Stimulated activated naive CD8-positive, alpha-beta T cell treated with anti-CD3 and anti-CD28 coated beads, Interleukin-15, Interleukin-2, amounts not matched to agents 100 ng/mL and 50 ng/mL, for 24 hours (primary cell): ENCODE measurements at regions not wholly inside any gene's neighbourhood (a gene's known extent, or its start where the extent isn't known, plus 50 kb on each side); places are given as distances from the start of the nearest gene placed in this dataset.

ENCODE experiments used
- H3K27ac Mint-ChIP-seq: one replicate; pipeline ENCODE4 v1.8.0; 2021; ENCODE audit warnings: mild to moderate bottlenecking, mixed read lengths
- H3K27me3 Mint-ChIP-seq: one replicate; pipeline ENCODE4 v1.8.0; 2021; ENCODE audit warnings: mixed read lengths
- H3K36me3 Mint-ChIP-seq: one replicate; pipeline ENCODE4 v1.8.0; 2021; ENCODE audit warnings: low read depth, mixed read lengths
- H3K4me1 Mint-ChIP-seq: one replicate; pipeline ENCODE4 v1.8.0; 2021; ENCODE audit warnings: low read depth, mixed read lengths
- H3K4me3 Mint-ChIP-seq: one replicate; pipeline ENCODE4 v1.8.0; 2021; ENCODE audit warnings: mild to moderate bottlenecking, mixed read lengths
- H3K9me3 Mint-ChIP-seq: one replicate; pipeline ENCODE4 v1.8.0; 2021; ENCODE audit warnings: mixed read lengths

- Mint-ChIP-seq H3K36me3 (no peaks in the 10 kb centered on the region), H3K27me3 (no peaks in the 10 kb centered on the region), H3K9me3 (peaks cover 4% of the 10 kb centered on the region), H3K4me1 (no peaks in the 10 kb centered on the region), H3K4me3 (no peak overlapping the region), H3K27ac (no peak overlapping the region)
Measured at GRCh38 chr1:188043536-188044245, 1214.9 kb downstream of the PLA2G4A start.

- no peak overlapping the region for H3K27ac Mint-ChIP-seq
- H3K9me3 Mint-ChIP-seq: peaks cover 7% of the 10 kb centered on the region
- no peaks in the 10 kb centered on the region for H3K27me3 Mint-ChIP-seq
- no peaks in the 10 kb centered on the region for H3K4me1 Mint-ChIP-seq
- H3K36me3 Mint-ChIP-seq: no peaks in the 10 kb centered on the region
- H3K4me3 Mint-ChIP-seq: no peak overlapping the region
Measured at GRCh38 chr1:188050250-188050649, 1221.5 kb downstream of the PLA2G4A start.

GRCh38 chr1:188056011-188056410 lies 1227.3 kb downstream of the PLA2G4A start:
- H3K36me3 Mint-ChIP-seq: no peaks in the 10 kb centered on the region
- H3K27me3 Mint-ChIP-seq: no peaks in the 10 kb centered on the region
- no peak overlapping the region for H3K4me3 Mint-ChIP-seq
- no peaks in the 10 kb centered on the region for H3K4me1 Mint-ChIP-seq
- peaks cover 21% of the 10 kb centered on the region for H3K9me3 Mint-ChIP-seq
- H3K27ac Mint-ChIP-seq: no peak overlapping the region

GRCh38 chr1:188058801-188059200 lies 1230.1 kb downstream of the PLA2G4A start:
- H3K9me3 Mint-ChIP-seq: peaks cover 28% of the 10 kb centered on the region

DNA sequence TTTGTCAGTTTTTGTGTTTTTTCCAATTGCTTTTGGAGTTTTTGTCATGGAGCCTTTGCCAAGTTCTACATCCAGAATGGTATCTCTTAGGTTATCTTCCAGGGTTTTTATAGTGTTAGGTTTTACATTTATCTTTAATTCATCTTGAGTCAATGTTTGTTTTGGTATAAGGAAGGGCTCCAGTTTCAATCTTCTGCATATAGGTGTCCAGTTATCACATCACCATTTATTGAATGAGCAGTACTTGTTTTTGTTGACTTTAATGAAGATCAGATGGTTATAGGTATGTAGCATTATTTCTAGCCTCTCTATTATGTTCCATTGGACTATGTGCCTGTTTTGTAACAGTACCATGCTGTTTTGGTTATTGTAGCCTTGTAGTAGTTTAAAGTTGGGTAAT lies 1233.1 kb downstream of the PLA2G4A start:
- Mint-ChIP-seq H3K9me3 (peaks cover 37% of the 10 kb centered on the region), H3K4me3 (no peak overlapping the region), H3K27me3 (no peaks in the 10 kb centered on the region), H3K4me1 (no peaks in the 10 kb centered on the region), H3K27ac (no peak overlapping the region), H3K36me3 (no peaks in the 10 kb centered on the region)

More at GRCh38 chr1:188058801-188059200, 1230.1 kb downstream of the PLA2G4A start:
- Mint-ChIP-seq H3K4me3 (no peak overlapping the region), H3K27me3 (no peaks in the 10 kb centered on the region), H3K27ac (no peak overlapping the region), H3K36me3 (no peaks in the 10 kb centered on the region), H3K4me1 (no peaks in the 10 kb centered on the region)

DNA sequence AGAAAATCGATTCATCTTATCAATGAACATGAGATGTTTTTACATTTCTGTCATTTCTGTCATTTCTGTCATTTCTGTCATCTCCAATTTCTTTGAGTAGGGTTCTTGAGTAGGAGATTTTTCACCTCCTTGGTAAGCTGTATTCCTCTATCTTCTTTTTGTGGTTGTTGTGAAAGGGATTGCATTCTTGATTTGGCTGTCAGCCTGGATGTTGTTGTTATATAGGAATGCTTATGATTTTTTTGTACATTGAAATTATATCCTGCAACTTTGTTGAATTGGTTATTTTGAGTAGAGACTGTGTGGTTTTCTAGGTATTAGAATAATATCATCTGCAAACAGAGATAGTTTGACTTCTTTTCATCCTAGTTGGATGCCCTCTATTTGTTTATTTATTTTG lies 1233.7 kb downstream of the PLA2G4A start:
- Mint-ChIP-seq H3K36me3 (no peaks in the 10 kb centered on the region), H3K27me3 (no peaks in the 10 kb centered on the region), H3K9me3 (peaks cover 34% of the 10 kb centered on the region), H3K27ac (no peak overlapping the region), H3K4me1 (no peaks in the 10 kb centered on the region), H3K4me3 (no peak overlapping the region)

- H3K4me1 Mint-ChIP-seq: no peaks in the 10 kb centered on the region
- H3K4me3 Mint-ChIP-seq: no peak overlapping the region
- H3K27me3 Mint-ChIP-seq: no peaks in the 10 kb centered on the region
- H3K27ac Mint-ChIP-seq: no peak overlapping the region
- peaks cover 35% of the 10 kb centered on the region for H3K9me3 Mint-ChIP-seq
- no peaks in the 10 kb centered on the region for H3K36me3 Mint-ChIP-seq
Measured at GRCh38 chr1:188065917-188066316, 1237.2 kb downstream of the PLA2G4A start.

GRCh38 chr1:188070848-188071247 lies 1242.1 kb downstream of the PLA2G4A start:
- H3K4me3 Mint-ChIP-seq: no peak overlapping the region
- peaks cover 31% of the 10 kb centered on the region for H3K9me3 Mint-ChIP-seq
- no peak overlapping the region for H3K27ac Mint-ChIP-seq
- H3K4me1 Mint-ChIP-seq: no peaks in the 10 kb centered on the region
- no peaks in the 10 kb centered on the region for H3K36me3 Mint-ChIP-seq
- no peaks in the 10 kb centered on the region for H3K27me3 Mint-ChIP-seq

GRCh38 chr1:188089015-188089414 lies 1260.3 kb downstream of the PLA2G4A start:
- no peaks in the 10 kb centered on the region for H3K4me1 Mint-ChIP-seq
- H3K4me3 Mint-ChIP-seq: no peak overlapping the region
- H3K9me3 Mint-ChIP-seq: peaks cover 11% of the 10 kb centered on the region
- H3K27me3 Mint-ChIP-seq: no peaks in the 10 kb centered on the region
- no peak overlapping the region for H3K27ac Mint-ChIP-seq
- no peaks in the 10 kb centered on the region for H3K36me3 Mint-ChIP-seq

- H3K4me3 Mint-ChIP-seq: no peak overlapping the region
- peaks cover 11% of the 10 kb centered on the region for H3K9me3 Mint-ChIP-seq
- H3K27me3 Mint-ChIP-seq: no peaks in the 10 kb centered on the region
- no peaks in the 10 kb centered on the region for H3K36me3 Mint-ChIP-seq
- H3K4me1 Mint-ChIP-seq: no peaks in the 10 kb centered on the region
- H3K27ac Mint-ChIP-seq: no peak overlapping the region
Measured at GRCh38 chr1:188089461-188089860, 1260.7 kb downstream of the PLA2G4A start.

GRCh38 chr1:188096521-188096920 lies 1267.8 kb downstream of the PLA2G4A start:
- no peaks in the 10 kb centered on the region for H3K36me3 Mint-ChIP-seq
- H3K4me1 Mint-ChIP-seq: no peaks in the 10 kb centered on the region
- H3K27me3 Mint-ChIP-seq: no peaks in the 10 kb centered on the region
- no peak overlapping the region for H3K27ac Mint-ChIP-seq
- H3K9me3 Mint-ChIP-seq: peaks cover 3% of the 10 kb centered on the region
- H3K4me3 Mint-ChIP-seq: no peak overlapping the region

GRCh38 chr1:188117436-188117835 lies 1288.7 kb downstream of the PLA2G4A start:
- Mint-ChIP-seq H3K4me1 (no peaks in the 10 kb centered on the region), H3K27ac (no peak overlapping the region), H3K27me3 (no peaks in the 10 kb centered on the region), H3K36me3 (no peaks in the 10 kb centered on the region), H3K4me3 (no peak overlapping the region), H3K9me3 (no peaks in the 10 kb centered on the region)

GRCh38 chr1:188122646-188123045 lies 1293.9 kb downstream of the PLA2G4A start:
- no peaks in the 10 kb centered on the region for H3K27me3 Mint-ChIP-seq
- no peak overlapping the region for H3K4me3 Mint-ChIP-seq
- no peaks in the 10 kb centered on the region for H3K9me3 Mint-ChIP-seq
- no peaks in the 10 kb centered on the region for H3K36me3 Mint-ChIP-seq
- no peaks in the 10 kb centered on the region for H3K4me1 Mint-ChIP-seq
- no peak overlapping the region for H3K27ac Mint-ChIP-seq

DNA sequence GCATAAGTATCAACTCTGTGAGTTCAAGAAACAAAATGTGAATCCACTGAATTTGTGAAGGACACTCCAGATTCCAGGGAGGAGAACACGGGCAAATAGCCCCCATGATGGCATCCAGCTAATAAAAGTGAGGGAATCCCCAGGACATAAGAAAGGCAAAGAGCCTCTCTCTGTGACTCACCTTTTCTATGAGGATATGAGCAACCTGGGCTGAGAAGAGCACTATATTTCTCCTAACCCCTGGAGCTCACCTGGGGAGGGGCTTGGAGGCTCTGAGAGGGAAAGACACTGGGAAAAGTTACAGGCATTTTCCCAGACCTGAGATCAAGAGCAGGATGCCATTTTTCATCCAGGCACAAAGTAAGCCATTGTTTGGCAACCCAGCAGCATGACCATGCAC lies 1298.8 kb downstream of the PLA2G4A start:
- Mint-ChIP-seq H3K27me3 (no peaks in the 10 kb centered on the region), H3K4me1 (no peaks in the 10 kb centered on the region), H3K36me3 (no peaks in the 10 kb centered on the region), H3K27ac (no peak overlapping the region), H3K9me3 (no peaks in the 10 kb centered on the region), H3K4me3 (no peak overlapping the region)

DNA sequence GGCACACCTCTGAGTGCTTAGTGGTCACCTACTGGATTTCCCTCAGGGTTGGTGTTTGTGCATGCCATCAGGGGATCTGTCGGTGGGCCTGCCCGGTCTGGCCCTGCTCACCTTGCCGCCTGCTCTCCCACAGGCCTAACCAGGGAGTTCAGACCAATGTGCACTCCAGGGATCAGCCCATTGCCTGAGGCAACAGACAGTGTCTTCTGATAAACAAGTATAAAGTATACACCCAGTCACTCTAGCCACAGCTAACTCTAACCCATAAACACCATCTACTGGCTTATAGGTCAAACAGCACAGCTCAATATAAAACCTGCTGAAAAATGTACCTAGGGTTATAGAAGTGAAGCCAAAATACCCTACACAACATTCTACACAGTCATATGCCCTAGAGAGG lies 1300.0 kb downstream of the PLA2G4A start:
- H3K27ac Mint-ChIP-seq: no peak overlapping the region

More for the DNA sequence above, 1300.0 kb downstream of the PLA2G4A start:
- Mint-ChIP-seq H3K4me3 (no peak overlapping the region), H3K4me1 (no peaks in the 10 kb centered on the region), H3K27me3 (no peaks in the 10 kb centered on the region), H3K36me3 (no peaks in the 10 kb centered on the region), H3K9me3 (no peaks in the 10 kb centered on the region)
